NCI-H2196 treated with DMSO at 0.1 percent for 48 hours (cell line): ENCODE measurements at regions not wholly inside any gene's neighbourhood (a gene's known extent, or its start where the extent isn't known, plus 50 kb on each side); places are given as distances from the start of the nearest gene placed in this dataset.
"Not testable (repeated sequence)": the region's sequence is repeated elsewhere in the genome, so short reads cannot be mapped to it uniquely, and the experiment has no call there.

ENCODE experiments used
- DNase-seq: peaks from one replicate; lab custom pipeline; 2025; ENCODE audit not compliant: unreplicated experiment; lab: John Stamatoyannopoulos, UW

DNA sequence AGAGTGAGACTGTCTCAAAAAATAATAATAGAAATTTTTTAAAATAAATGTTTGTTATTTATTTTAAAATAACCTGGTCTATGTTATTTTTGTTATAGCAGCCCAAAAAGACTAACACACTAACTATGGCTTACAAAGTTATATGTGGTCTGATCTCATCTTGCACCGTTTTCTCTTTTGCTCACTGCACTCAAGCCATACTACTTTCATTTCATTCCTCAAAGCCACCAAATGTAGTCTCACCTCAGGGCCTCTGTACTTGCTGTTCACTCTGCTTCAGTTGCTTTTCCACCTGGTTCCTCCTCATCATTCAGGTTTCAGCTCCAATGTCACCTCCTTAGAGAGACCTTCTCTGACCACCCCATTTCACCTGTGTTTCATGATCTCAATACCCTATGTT lies 55.2 kb upstream of the MDM1 start:
- DNase-seq, result no peak

DNA sequence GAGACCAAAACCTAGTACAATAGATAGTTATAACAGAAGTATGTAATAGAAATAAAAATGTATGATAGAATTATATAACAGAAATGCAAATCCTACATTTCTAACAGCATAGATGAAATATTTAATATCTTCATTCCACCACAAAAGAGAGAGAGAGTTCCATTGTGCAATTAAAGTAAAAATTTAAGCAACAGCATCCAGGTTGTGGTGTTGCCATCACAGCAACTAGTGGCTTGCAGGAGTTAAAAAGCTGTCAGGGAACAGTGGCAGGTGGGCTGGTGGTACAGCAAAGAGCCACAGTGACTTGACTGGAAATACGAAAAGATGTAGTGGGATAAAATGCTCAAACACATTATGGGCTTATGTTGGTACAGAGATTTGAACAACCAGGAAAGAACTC lies 57.1 kb upstream of the MDM1 start:
- no peak for DNase-seq

DNA sequence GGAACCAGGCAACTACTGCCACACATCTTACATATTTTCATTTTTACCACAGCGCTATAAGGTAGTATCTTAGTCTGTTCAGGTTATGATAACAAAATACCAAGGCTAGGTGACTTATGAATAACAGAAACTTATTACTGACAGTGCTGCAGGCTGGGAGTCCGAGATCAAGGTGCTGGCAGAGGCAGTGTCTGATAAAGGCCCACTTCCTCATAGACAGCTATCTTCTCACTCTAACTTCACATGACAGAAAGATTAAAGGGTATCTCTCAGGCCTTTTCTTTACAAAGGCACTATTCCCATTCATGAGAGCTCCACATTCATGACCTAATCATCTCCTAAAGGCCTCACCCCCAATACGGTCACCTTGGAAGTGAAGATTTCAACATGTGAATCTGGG lies 59.8 kb upstream of the MDM1 start:
- no peak for DNase-seq

DNA sequence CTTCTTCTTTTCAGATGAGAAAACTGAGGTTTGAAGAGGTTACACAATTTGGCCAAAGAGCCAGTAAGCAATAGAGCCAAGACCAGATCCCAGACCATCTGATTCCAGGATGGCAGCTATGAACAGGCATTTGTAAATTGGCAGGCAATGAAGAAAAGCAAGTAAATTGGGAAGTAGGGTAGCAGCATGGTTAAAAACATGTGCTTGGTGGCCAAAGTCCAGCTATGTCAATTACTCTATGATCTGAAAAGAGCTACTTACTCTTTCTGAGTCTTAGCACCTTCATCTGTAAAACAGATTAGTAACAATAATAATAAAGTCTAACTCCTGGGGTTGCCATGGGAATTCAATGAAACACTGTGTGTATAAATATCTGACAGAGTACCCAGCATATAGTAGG lies 60.2 kb upstream of the MDM1 start:
- DNase-seq, result no peak

DNA sequence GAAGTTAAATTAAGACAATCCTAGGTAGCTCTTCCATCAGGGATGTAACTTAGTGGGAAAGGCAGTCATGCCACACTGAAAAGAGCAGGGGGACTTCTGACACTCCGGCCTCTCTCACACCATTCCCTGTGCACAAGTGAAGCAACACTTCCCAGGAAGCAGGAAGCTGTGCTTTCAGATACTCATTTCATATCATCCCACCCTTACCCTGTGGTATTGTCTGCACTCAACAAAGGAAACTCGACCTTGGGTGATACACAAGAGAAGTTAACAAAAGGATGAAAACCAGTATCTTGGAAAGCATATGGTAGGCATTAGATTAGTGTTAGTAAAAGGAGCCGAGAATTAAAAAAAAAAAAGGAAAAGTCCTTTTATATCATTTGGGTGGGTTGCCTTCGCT lies 61.3 kb upstream of the MDM1 start:
- DNase-seq, result no peak

DNA sequence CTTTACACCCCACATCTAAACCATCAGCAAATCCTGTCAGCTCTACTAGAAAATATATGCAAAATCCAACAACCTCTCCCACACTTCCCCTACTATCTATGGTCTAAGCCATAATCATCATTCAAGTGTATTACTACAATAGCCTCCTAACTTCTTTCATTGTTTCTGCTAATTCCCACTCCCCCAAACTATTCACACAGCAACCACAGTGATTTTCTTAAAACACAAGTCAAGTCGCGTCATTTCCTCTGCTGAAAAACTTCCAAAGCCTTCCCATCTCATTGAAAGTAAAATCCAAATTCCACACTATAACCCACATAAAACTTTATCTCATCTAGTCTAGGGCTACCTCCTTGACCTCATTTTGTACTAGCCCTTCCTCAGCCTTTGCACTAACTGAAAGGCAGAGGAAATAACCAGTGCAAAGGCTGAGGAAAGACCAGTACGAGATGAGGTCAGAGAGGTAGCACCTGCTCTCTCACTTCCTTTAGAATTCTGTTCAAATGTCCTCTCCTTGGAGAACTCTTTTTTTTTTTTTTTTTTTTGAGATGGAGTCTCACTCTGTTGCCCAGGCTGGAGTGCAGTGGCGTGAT lies 65.5 kb upstream of the MDM1 start:
- no peak for DNase-seq

DNA sequence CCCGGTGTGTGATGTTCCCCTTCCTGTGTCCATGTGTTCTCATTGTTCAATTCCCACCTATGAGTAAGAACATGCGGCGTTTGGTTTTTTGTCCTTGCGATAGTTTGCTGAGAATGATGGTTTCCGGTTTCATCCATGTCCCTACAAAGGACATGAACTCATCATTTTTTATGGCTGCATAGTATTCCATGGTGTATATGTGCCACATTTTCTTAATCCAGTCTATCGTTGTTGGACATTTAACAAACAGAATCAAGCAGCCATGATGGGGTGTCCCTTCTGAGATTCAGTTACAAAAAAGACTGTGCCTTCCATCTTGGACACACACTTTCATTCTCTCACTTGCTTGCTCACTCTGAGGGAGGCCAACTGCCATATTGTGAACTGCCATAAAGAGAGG lies 66.5 kb upstream of the MDM1 start:
- DNase-seq, result not testable (repeated sequence)

DNA sequence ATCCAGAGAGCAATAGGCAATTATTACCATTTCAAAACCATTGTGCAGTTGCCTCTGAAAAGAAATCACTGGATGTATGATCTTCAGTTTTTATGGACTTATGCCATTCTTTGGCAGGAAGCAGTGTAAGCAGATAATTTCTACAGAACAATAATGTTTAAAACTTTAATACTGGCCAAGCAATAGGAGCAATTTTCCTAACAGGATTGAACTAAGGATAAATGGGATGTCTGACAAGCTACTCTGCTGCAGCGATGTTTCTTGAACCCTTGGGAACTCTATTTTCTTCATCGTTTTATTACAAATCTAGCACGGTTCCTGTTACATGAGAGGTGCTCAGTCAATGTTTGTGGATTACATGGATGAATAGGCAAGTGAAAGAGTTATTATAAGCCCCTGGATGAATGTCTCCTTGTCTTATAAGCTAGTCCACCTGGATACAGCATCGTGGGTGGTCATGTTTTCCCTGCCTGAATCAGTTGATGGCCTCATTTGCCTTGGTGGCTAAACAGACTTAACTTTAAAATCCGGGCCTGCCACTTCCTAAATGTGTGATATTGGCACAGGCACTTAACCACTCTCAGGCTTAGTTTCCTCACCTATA lies 68.2 kb upstream of the MDM1 start:
- peak; percentile 53 for DNase-seq

DNA sequence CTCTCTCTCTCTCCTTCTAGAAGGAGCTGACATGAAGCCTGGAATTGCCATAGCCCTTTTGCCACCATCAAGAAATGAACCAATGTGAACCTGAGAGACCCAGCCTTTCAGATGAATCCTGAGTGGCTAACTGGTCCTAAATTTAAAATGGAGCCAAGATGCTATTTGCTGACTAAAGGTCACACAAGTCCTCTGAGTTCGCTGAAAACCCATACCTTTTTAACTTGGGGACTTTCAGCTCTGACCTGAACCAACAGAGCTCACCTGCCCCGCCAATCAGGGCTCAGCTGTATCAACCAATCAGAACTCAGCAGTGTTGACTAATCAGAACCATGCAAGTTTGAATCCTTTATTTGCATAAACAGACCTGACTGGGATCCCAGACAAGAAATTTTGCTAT lies 70.3 kb upstream of the MDM1 start:
- no peak for DNase-seq

DNA sequence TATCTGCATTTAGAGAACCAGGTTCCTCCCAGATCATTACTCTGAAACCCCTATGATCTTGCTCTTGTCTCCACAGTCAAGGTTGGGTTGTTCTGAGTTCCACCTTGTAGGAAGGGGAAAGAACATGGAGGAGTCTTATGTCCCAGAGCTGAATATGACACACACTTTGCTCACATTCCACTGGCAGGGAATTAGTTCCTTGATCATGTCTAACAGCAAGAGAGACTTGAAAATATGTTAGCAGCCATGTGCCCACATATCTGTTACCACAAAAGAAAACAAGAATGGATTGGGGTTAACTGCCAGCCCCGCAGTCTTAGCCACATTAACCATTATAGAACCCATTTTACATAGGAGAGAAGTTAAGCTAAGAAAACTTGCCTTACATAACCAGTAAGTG lies 71.1 kb upstream of the MDM1 start:
- no peak for DNase-seq

DNA sequence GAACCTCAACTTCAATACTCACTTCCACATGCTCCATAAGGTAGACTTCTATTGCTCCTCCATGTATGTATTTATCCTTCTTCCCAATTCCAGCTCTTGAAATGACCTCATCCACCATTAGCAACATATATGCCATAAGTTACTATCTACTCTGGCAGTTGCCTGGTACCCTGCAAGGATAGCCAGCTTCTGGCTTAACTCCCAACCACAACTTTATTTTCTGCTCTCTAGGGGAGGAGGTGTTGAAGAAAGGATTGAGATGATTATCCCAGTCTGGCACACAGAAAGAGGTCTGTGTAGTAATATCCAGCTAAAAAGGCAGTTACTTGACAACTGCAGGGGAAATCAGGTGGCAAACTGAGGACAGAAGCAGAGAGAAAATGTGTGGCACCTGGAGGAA lies 71.5 kb upstream of the MDM1 start:
- no peak for DNase-seq

DNA sequence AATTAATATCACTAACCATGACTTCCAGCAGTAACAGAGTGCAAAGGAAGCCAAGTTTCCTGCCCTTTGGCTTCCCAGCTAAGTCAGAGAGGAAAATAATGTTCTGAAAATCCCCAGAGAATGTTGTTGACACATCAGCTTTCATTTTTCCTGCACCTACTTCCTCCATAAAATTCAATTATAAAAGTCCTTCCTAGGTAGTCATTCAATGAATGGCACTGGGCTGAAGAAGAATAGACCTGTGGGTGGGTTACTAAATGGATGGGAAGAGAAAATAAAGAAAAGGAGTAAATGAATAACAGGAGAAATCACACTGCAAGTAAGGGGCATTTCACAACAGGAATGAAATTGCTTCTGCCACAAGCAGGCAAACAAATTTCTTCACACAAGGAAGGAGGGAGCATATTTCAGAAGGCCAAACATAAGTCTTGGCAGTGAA lies 73.2 kb upstream of the MDM1 start:
- DNase-seq, result no peak

DNA sequence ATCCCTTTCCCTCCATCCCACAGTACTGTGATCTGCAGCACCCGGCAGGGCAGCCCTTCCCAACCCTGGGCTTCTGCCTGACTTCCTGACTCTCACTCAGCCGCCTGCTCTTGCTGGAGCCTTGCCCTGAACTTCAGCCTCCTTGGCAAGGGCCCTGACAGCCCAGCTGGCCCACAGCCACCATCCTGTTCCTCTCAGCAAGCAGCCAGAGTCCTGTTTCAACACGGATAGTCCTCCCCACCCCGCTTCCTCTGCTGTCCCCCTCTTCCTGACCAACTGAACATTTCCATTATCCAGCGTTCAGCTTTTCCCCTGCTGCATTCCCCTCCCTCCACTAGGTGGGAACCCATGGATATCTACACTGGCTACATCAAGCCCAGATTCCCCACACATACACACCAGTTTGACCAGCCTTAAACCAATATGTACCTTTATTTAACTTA lies 74.0 kb upstream of the MDM1 start:
- peak; percentile 78 for DNase-seq

DNA sequence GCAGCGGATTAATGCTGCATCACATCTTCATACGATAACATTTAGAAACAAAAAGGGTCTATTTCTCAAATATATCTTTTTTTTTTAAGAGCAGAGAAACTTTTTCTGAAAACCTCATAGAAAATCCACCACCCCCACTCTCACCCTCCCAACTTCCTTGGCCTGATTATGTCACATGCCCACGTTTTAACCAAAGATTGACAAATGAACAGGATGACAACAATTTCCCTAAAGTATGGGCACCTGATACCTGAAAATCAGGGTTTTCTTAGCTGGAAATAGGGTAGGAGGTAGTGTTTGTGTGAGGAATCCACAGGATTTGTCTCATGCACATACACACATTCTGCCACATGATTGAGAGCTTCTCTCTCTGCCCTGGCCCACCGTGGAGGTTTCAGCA lies 74.7 kb upstream of the MDM1 start:
- no peak for DNase-seq

DNA sequence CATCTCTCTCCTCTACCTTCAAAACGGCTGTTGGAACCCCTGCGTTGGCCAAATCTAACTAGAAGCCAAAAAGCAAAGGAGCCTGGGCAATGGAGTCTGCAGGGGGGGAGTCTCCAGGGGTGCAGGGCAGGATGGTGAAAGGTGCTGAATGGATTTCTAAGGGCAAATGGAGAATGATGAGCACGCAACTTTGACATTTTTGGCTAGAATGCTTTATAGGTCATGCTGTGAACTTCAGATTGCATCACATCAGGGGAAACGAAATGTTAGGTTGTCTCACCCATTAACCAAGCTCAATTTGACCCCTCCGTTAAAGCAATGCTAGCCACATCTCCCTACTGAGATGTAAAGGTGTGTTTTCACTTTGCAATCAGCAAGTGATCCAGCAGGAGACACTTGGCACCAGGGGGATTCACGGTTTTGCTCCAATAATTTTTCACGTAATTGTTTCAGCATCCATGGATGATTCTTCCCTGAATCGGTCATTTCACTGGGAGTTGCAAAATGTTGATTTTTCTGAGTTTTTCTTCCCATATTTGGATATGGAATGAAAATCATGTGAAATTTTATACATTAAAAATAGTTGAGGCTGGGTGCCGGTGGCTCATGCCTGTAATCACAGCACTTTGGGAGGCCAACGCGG lies 78.0 kb upstream of the MDM1 start:
- DNase-seq, result no peak

DNA sequence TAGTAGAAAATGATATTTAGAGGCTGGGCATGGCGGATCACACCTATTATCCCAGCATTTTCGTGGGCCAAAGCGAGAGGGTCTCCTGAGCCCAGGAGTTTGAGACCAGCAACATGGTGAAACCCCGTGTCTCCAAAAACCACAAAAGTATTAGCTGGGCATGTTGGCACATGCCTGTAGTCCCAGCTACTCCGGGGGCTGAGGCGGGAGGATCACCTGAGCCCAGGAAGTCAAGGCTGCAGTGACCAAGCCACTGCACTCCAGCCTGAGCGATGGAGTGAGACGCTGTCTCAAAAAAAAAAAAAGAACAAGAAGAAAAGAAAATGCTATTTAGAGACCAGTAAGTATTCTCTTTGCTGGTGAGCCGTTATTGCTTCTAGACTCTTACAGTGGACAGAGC lies 79.2 kb upstream of the MDM1 start:
- DNase-seq, result no peak

DNA sequence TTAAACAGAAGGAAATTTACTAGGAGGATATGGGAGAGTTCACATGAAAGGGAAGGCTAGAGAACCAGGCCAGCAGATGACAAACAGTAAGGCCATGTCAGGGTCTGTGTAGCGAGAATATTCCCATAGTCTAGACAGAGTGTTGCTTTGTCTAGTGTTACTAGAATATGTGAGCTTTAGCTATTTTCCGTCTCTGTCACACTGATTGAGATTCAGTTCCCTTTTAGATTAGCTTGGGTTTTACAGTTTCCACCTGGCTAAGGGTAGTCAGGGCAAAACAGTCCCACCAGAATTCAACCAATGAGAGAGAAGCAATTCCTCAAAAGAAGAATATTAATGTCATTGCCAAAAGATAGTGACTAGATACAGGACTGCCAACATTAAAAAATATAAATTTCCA lies 82.8 kb upstream of the MDM1 start:
- no peak for DNase-seq

DNA sequence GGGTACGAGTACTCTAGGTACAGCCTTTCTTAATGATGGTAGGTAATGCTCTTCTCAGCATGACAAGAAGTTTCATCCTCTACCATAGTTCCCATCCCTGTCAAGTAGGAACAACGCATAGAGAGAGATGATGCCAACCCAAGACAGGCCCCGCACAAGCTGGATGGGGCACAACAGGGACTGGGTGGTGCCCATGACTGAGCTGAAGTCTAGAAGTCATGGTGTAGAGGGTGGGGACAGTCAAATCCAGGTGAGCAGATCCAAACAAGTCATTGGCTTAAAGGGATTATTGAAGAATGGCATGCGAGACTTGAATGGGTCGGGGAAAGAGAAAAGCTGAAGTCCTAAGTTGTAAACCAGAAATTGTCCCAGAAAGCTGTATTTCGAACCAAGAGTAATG lies 84.2 kb upstream of the MDM1 start:
- no peak for DNase-seq

DNA sequence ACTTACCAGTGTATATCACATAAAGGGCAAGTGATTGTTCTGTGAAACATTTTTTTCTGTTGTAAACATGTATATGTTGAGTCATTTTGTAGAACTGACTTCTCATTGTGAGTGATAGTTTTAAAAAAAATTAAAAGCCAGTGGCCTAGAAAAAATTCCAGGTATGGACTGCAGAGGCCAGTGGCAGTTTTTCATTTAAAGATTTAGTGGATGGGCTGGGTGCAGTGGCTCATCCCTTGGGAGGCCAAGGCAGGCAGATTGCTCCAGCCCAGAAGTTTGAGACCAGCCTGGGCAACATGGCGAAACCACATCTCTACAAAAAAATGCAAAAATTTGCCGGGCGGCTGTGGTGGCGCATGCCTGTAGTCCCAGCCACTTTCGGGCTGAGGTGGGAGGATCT lies 84.7 kb upstream of the MDM1 start:
- DNase-seq, result no peak

DNA sequence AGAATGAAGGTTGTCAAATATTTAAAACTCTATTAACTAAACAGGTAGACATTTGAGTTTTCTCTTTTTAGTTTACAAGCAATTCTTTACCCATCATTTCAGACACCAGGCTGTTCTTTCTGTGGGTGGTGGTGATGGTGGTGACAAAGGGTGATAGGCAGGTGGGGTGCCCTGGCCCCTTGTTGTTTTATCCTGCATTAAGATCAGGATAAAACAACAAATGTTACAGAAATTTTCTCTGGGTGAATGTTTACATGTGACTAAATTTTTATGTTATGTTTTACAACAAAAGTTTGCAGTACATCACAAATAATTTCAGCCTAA lies 85.9 kb upstream of the MDM1 start:
- DNase-seq, result no peak

DNA sequence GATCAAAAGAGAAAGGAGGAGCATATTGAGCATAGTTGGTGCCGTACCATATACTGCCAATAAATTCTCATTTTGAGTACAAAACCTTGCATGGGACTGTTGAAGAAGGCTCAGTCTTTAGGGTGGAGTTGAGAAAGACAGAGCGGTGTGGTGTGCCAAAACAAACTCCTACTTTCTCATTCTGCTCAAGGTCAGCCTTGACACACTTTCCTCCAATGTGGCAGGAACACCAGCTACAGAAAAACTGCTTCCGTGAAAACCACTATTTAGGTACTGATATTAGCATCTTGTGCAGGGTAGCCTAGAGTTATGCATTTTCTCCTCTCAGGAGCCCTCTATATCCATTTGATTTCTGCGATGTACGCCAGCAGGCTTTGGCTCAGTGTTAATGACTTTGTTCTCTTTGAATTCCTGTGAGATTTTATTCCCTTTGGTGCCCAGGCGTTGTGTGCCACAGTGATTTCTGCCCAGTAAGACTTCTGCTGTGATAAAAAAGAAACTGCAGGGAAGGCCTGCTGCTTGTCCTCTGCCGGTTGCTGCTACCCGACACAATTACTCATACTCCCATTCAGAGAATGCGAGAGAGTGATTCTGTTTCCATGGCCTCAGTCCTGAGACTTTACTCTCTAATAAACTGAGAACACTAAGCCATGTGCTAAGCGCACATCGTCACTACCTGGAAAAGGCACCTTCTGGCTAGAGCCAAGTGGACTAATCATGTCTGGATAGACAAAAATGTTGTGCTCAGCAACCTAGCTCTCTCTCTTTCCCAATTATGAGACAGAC lies 88.3 kb upstream of the MDM1 start:
- no peak for DNase-seq

DNA sequence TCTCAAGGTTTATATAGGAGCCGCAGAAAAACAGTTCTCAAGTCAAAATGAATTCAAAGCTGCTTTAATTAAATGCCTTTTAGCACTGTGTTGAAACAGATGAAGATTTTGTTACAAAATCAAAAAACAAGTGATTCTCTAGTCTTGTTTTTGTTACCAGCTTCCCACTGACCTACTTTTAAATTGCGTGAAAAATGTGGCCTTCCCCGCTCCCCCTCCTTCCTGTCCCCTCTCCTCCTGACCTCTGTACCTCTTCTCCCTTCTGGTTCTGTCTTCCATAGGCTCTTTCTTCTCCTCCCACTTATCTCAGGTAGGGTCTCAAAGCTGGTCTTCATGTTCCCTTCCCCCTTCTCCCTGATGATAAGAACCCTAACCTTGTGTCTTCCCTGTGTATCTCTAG lies 90.0 kb upstream of the MDM1 start:
- DNase-seq, result no peak
